Thymus (tissue), 11 donors: ENCODE measurements at regions not wholly inside any gene's neighbourhood (a gene's known extent, or its start where the extent isn't known, plus 50 kb on each side); places are given as distances from the start of the nearest gene placed in this dataset.

Experiments
- DNase-seq, 9 donors: peaks; one replicate each; pipeline ENCODE4 v3.0.0-alpha.2; 2013; ENCODE audit warnings: low spot score in 9 of 9, low read depth in 6 of 9, missing footprints in 1 of 9
- H3K27ac ChIP-seq, 2 donors: one replicate each; pipeline ENCODE4 v1.5.1; 2013; ENCODE audit warnings: control low read depth in 1 of 2, low read depth in 1 of 2, low read length in 1 of 2, mild to moderate bottlenecking in 1 of 2, moderate library complexity in 1 of 2
- H3K27me3 ChIP-seq, 2 donors: one replicate each; pipeline ENCODE4 v1.5.1; 2013; ENCODE audit warnings: low read length in 1 of 2; ENCODE audit not compliant: control insufficient read depth in 2 of 2, insufficient read depth in 1 of 2
- H3K36me3 ChIP-seq, 2 donors: one replicate each; pipeline ENCODE4 v1.5.1; 2013; ENCODE audit warnings: low read length in 1 of 2, mild to moderate bottlenecking in 1 of 2, moderate library complexity in 1 of 2; ENCODE audit not compliant: control insufficient read depth in 2 of 2, insufficient read depth in 2 of 2
- H3K4me1 ChIP-seq, 2 donors: one replicate each; pipeline ENCODE4 v1.5.1; 2013; ENCODE audit warnings: low read length in 2 of 2; ENCODE audit not compliant: control insufficient read depth in 2 of 2, insufficient read depth in 2 of 2
- H3K4me3 ChIP-seq, 2 donors: one replicate each; pipeline ENCODE4 v1.5.1; 2013; ENCODE audit warnings: low read length in 2 of 2, control low read depth in 1 of 2, mild to moderate bottlenecking in 1 of 2
- H3K9me3 ChIP-seq, 2 donors: one replicate each; pipeline ENCODE4 v1.5.1; 2013; ENCODE audit warnings: low read length in 1 of 2, mild to moderate bottlenecking in 1 of 2; ENCODE audit not compliant: control insufficient read depth in 2 of 2, insufficient read depth in 1 of 2
- WGBS: extraction: QIAGEN DNeasy Blood & Tissue Kit; methylation state at CpG from one replicate; pipeline ENCODE4 v1.1.7; 2013; 5-methylcytosine and 5-hydroxymethylcytosine counted together
- donor health status: healthy.

- H3K4me3 ChIP-seq, result no peak overlapping the region
- H3K4me1 ChIP-seq, result no peaks in the 10 kb centered on the region
- no peak for DNase-seq
- WGBS, result 56% methylated on average over 5 of the region's 5 CpGs
- no peaks in the 10 kb centered on the region for H3K36me3 ChIP-seq
- H3K27me3 ChIP-seq, result no peaks in the 10 kb centered on the region
- no peaks in the 10 kb centered on the region for H3K9me3 ChIP-seq
- H3K27ac ChIP-seq, result no peak overlapping the region
These were observed 274.4 kb downstream of the CSNK1G3 start for GRCh38 chr5:123786411-123786810.

GRCh38 chr5:123785162-123786071, 273.4 kb downstream of the CSNK1G3 start:
- no peaks in the 10 kb centered on the region for H3K9me3 ChIP-seq
- no peak overlapping the region for H3K27ac ChIP-seq
- H3K36me3 ChIP-seq, result no peaks in the 10 kb centered on the region
- WGBS, result 84% methylated on average over 5 of the region's 5 CpGs
- H3K27me3 ChIP-seq, result no peaks in the 10 kb centered on the region
- H3K4me3 ChIP-seq, result no peak overlapping the region
- DNase-seq, result peak in 1 of 9 donors; percentile 26
- no peaks in the 10 kb centered on the region for H3K4me1 ChIP-seq

- Histone ChIP-seq H3K27ac (no peak overlapping the region), H3K4me1 (no peaks in the 10 kb centered on the region), H3K9me3 (no peaks in the 10 kb centered on the region), H3K4me3 (no peak overlapping the region), H3K36me3 (no peaks in the 10 kb centered on the region), H3K27me3 (no peaks in the 10 kb centered on the region)
- no peak for DNase-seq
- WGBS, result 92% methylated on average over 1 of the region's 1 CpG
These were observed 271.4 kb downstream of the CSNK1G3 start for GRCh38 chr5:123783421-123783820.

GRCh38 chr5:123778641-123779040, 266.7 kb downstream of the CSNK1G3 start:
- Histone ChIP-seq H3K27ac (no peak overlapping the region), H3K9me3 (no peaks in the 10 kb centered on the region), H3K4me3 (no peak overlapping the region), H3K36me3 (no peaks in the 10 kb centered on the region), H3K4me1 (no peaks in the 10 kb centered on the region), H3K27me3 (no peaks in the 10 kb centered on the region)
- WGBS, result 91% methylated on average over 7 of the region's 7 CpGs
- DNase-seq, result no peak

GRCh38 chr5:123776761-123777160, 264.8 kb downstream of the CSNK1G3 start:
- no peaks in the 10 kb centered on the region for H3K9me3 ChIP-seq
- no peak overlapping the region for H3K27ac ChIP-seq
- no peaks in the 10 kb centered on the region for H3K4me1 ChIP-seq
- H3K36me3 ChIP-seq, result no peaks in the 10 kb centered on the region
- H3K27me3 ChIP-seq, result no peaks in the 10 kb centered on the region
- DNase-seq, result no peak
- no peak overlapping the region for H3K4me3 ChIP-seq

GRCh38 chr5:123771715-123772114, 259.7 kb downstream of the CSNK1G3 start:
- Histone ChIP-seq H3K27ac (no peak overlapping the region), H3K4me3 (no peak overlapping the region), H3K4me1 (no peaks in the 10 kb centered on the region), H3K36me3 (no peaks in the 10 kb centered on the region), H3K27me3 (no peaks in the 10 kb centered on the region), H3K9me3 (peaks cover 0 to 6% of the 10 kb centered on the region in 2 donors)
- DNase-seq, result no peak

GRCh38 chr5:123763201-123763600, 251.2 kb downstream of the CSNK1G3 start:
- 98% methylated on average over 2 of the region's 2 CpGs for WGBS
- Histone ChIP-seq H3K4me1 (no peaks in the 10 kb centered on the region), H3K27ac (no peak overlapping the region), H3K4me3 (no peak overlapping the region), H3K9me3 (no peaks in the 10 kb centered on the region), H3K36me3 (no peaks in the 10 kb centered on the region), H3K27me3 (no peaks in the 10 kb centered on the region)
- no peak for DNase-seq

GRCh38 chr5:123756816-123757215, 244.8 kb downstream of the CSNK1G3 start:
- Histone ChIP-seq H3K27ac (no peak overlapping the region), H3K36me3 (no peaks in the 10 kb centered on the region), H3K4me3 (no peak overlapping the region), H3K4me1 (no peaks in the 10 kb centered on the region), H3K9me3 (no peaks in the 10 kb centered on the region), H3K27me3 (no peaks in the 10 kb centered on the region)
- no peak for DNase-seq

- DNase-seq, result no peak
- 90% methylated on average over 2 of the region's 2 CpGs for WGBS
- Histone ChIP-seq H3K4me1 (no peaks in the 10 kb centered on the region), H3K4me3 (no peak overlapping the region), H3K27ac (no peak overlapping the region), H3K36me3 (no peaks in the 10 kb centered on the region), H3K27me3 (no peaks in the 10 kb centered on the region), H3K9me3 (no peaks in the 10 kb centered on the region)
These were observed 244.3 kb downstream of the CSNK1G3 start for GRCh38 chr5:123756318-123756665.
